Femur (tissue), 1 donor: ENCODE measurements at regions not wholly inside any gene's neighbourhood (a gene's known extent, or its start where the extent isn't known, plus 50 kb on each side); places are given as distances from the start of the nearest gene placed in this dataset.

Experiments used
- DNase-seq: peaks from one replicate; pipeline ENCODE4 v3.0.0-alpha.2; 2017

- peak; percentile 62 for DNase-seq
Observed at GRCh38 chr12:5200278-5201087, 156.8 kb downstream of the KCNA5 start.

GRCh38 chr12:5201554-5202218, 158.0 kb downstream of the KCNA5 start:
- DNase-seq: no peak

- no peak for DNase-seq
Observed at GRCh38 chr12:5203274-5203673, 159.6 kb downstream of the KCNA5 start.

- DNase-seq: no peak
Observed at GRCh38 chr12:5203720-5204119, 160.0 kb downstream of the KCNA5 start.

GRCh38 chr12:5204271-5204670, 160.6 kb downstream of the KCNA5 start:
- DNase-seq: no peak

- DNase-seq: no peak
Observed at GRCh38 chr12:5204831-5205230, 161.2 kb downstream of the KCNA5 start.

- no peak for DNase-seq
Observed at GRCh38 chr12:5206401-5207175, 162.9 kb downstream of the KCNA5 start.

- no peak for DNase-seq
Observed at GRCh38 chr12:5210179-5210922, 166.7 kb downstream of the KCNA5 start.

- DNase-seq: no peak
Observed at GRCh38 chr12:5210923-5211290, 167.2 kb downstream of the KCNA5 start.

GRCh38 chr12:5213336-5213735, 169.7 kb downstream of the KCNA5 start:
- DNase-seq: no peak

- no peak for DNase-seq
Observed at GRCh38 chr12:5213990-5214389, 170.3 kb downstream of the KCNA5 start.

- no peak for DNase-seq
Observed at GRCh38 chr12:5217936-5218335, 174.3 kb downstream of the KCNA5 start.

- no peak for DNase-seq
Observed at GRCh38 chr12:5220099-5220498, 176.4 kb downstream of the KCNA5 start.

- no peak for DNase-seq
Observed at GRCh38 chr12:5220835-5221234, 177.2 kb downstream of the KCNA5 start.

GRCh38 chr12:5222011-5222461, 178.4 kb downstream of the KCNA5 start:
- DNase-seq: no peak

- no peak for DNase-seq
Observed at GRCh38 chr12:5222729-5223128, 179.1 kb downstream of the KCNA5 start.

- DNase-seq: no peak
Observed at GRCh38 chr12:5223881-5224280, 180.2 kb downstream of the KCNA5 start.

GRCh38 chr12:5226581-5226980, 182.9 kb downstream of the KCNA5 start:
- DNase-seq: no peak

- no peak for DNase-seq
Observed at GRCh38 chr12:5227708-5228373, 184.2 kb downstream of the KCNA5 start.

- no peak for DNase-seq
Observed at GRCh38 chr12:5230156-5230555, 186.5 kb downstream of the KCNA5 start.

GRCh38 chr12:5230861-5231260, 187.2 kb downstream of the KCNA5 start:
- DNase-seq: no peak

- no peak for DNase-seq
Observed at GRCh38 chr12:5232291-5232690, 188.6 kb downstream of the KCNA5 start.
